HG03558 (cell line): ENCODE measurements at regions not wholly inside any gene's neighbourhood (a gene's known extent, or its start where the extent isn't known, plus 50 kb on each side); places are given as distances from the start of the nearest gene placed in this dataset.

Source experiments
- ATAC-seq: cut with Tn5 transposase; IDR thresholded peaks from one replicate; pipeline ENCODE4 v1.9.1; 2021; ENCODE audit warnings: moderate number of reproducible peaks; ENCODE audit not compliant: unreplicated experiment; ENCODE audit errors: extremely low read depth

DNA sequence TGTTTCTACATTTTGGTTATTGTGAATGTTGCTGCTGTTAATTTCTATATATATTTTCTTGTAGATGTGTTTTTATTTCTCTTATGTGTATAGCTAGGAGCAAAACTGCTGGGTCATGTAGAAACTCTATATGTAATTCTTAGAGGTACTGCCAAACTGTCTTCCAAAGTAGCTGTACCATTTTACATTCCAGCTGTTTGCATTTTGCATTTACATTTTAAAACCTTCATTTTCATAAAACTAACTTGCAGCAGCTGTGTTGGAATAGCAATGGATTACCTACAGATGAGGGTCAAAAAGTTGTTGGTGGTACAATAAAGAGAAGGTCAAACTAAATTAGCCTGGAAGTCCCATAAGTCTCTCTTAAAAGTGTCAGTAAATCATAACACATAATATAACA, 1109.7 kb downstream of the FLRT2 start:
- no peak for ATAC-seq

DNA sequence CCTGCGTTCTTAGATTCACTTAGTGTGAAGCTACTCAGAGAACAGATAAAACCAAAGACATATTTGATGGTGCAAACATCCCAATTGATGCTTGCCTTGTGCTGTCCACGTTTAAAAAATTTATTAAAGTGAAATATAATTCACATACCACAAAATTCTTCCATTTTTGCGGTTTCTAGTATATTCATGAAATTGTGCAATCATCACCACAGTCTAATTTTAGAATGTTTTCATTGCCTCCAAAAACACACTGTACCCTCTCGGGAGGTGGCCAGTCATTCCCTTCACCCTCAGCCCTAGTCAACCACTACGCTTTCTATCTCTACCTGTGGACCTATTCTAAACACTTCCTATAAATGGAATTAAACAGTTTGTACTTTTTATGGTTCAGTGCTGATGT, 1109.2 kb downstream of the FLRT2 start:
- no peak for ATAC-seq

DNA sequence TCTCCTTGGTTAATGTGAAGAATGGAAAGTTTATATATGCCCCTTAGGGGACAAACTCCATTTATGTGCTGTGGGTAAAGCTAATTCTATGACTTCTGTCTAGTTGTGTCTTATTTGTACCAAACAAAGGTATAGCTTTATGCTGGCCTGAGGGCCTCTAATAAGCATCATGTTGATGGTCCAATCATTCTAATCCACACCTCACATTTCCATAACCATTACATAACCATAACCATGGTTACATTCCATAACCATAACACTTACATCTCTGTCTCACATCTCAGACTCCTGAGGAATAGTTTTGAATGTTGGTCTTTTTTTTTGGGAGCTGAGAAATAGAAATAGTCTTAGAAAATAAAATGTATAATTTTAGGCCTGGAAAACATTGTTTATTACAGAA, 1097.1 kb downstream of the FLRT2 start:
- no peak for ATAC-seq

DNA sequence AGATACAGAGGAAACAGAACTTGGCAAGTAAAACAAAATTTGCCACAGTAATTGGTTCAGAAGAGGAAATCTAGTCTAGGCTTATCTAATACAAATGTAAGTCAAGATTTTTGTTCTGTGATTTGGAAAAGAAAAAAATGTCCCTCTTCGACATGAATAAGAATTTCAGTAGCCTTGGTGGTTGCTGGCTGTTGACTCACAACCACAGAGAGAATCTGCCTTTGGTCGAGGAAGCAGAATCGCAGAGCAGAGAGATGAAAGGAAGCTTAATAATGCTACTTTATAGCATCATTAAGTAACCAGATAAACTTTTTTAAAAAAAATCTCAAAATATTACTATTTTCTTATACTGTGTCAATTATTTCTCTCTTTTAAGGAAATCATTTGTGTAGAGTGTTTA, 1096.6 kb downstream of the FLRT2 start:
- ATAC-seq, result no peak

DNA sequence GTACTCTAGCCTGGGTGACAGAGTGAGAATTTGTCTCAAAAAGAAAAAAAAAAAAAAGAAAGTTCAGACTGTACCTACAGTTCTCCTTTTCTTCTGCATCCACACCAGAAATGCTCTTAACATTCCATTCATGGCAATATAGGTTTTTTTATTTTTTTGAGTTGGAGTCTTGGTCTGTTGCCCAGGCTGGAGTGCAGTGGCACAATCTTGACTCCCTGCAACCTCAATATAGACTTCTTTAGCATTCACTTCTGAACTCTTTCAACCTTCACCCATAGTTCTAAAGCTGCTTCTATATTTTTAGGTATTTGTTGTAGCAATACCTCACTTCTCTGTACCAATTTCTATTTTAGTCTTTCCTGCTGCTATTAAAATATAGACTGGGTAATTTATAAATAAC, 1095.7 kb downstream of the FLRT2 start:
- no peak for ATAC-seq

DNA sequence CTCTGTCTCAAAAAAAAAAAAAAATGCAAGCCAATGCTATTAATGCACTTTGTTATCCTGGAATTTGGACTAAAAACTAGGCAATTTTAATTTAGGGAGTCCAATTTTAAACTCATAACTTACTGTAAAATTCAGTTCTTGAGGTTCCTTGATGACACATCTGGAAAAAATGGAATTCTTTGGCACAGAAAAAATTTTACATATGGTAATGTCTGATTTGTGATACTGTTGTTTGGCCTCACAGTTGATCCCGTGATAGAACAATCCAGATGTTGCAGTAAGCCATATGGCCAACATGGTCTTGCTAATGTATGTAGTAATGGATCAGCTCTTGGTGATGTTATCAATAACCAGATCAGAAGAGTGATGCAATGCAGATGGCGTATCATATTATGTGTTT, 1089.8 kb downstream of the FLRT2 start:
- no peak for ATAC-seq

DNA sequence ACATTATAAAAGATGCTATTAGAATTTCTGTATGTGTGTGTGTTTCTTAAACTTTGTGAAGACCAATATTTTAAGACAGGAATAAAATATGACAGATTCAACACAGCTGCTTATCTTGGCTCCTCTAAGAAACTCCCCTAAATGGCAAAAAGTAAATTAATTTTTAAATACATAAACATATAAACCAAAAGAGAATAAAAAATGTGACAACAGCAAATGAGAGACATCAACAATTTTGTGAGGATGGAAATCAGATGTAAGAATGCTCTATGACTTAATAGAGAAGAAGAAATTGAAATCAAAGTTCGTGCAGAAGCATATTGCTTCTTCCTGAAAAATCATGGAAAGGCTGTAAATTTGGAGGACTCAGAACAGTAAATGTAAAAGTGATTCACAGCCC, 1083.8 kb downstream of the FLRT2 start:
- no peak for ATAC-seq

DNA sequence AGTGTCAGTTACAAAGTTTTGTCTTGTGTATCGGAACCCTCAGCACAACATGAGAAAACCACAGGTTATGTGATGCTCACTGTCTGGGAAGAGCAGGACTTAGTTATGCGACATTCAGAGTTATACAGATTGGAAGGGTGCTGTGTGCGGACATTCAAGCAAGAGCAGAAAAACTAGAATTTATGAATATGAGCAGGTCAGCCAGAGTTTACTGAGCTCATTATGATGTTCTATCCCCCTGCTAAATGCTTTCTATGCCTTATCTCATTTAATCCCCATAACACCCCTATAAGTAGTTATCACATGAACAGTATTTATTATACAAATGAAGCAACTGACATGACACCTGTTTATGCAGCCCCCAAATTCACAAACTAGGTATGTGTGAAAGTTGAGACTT, 1083.2 kb downstream of the FLRT2 start:
- ATAC-seq, result no peak

DNA sequence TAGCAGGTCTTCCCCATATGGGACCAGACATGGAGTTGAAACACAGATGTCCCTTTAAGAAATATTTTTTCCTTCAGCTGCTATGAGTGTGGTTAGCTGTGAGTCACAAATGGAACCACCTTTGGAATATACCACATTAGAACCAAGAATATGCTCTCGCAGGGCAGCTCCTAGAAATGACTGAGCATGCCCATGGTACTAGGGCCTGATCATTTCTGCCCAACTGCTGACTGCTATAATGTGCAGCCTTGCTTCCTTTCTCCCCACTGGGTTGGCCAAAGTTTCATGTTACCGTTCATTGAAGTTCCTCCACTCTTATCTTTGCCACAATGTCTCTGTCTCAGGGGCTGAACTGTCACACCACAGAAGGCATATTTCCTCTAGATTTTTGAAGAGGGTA, 1074.6 kb downstream of the FLRT2 start:
- no peak for ATAC-seq

DNA sequence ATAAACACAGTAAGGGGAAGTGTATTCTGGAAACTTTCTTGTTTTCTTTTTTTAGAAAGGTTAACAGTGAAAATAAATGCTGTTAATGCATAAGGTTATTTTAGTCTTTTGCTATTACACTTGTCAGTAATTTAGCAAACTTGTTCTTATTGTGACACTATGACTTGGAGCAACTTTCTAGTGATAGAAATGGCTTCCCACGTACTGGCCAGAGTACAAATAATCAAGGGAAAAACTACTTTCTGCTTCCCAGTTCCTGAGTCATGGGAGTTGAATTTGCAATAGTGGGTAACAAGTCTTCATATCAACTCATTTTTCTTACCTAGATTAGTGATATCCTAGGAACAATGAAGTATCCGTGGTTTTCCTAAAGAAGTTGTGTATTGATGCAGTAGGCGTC, 1072.3 kb downstream of the FLRT2 start:
- ATAC-seq, result no peak

DNA sequence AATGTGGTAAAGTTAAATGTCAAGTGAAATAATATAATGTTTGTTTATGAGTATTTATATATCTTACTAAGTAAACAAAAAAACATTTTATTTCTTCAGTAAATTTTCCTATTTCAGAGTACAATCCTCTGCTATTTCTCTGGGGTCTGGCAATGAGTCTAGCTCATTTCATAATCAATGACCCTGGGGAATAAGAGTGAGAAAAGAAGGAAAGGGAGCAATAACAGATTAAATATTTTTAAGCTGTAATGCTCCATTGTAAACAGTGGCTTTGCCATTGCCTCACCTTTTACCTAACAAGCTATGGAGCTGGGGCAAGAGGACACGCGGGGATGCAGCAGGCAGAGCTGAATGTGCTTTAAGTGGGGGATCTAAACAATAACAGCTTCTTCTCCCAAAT, 1071.9 kb downstream of the FLRT2 start:
- ATAC-seq, result no peak

DNA sequence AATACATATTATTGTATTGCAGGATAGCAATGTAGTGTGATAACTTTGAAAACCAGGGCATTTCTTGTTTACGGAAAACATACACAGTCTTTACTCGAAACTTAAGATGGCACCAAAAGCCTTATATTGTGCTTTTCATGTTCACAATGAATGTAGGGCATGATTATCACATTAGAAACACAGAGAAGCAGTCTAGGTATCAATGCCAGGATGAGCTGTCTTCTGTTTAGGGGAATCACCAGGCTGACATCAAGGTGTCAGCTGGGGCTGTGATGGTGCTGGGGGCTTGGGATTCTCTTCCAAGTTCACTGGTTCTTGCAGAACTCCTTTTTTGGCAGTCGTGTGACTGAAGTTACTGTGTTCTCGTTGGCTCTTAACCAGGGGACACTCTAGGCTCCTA, 1067.3 kb downstream of the FLRT2 start:
- no peak for ATAC-seq

DNA sequence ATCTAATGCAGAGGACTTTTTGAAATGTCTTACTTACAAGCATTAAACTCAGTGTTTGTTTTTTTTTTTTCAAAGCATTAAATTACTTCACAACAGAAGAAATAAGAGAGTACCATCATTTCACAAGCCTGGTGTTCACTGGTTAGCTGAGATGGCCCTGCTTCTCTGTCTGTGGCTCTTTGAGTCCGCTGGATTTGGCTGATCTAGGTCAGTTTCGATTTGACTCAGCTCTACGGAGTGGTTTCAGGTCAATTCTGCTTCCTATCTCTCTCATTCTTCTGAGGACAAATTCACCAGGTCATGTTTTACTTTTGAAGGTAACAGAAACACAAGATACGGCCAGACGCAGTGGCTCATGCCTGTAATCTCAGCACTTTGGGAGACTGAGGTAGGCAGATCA, 1066.1 kb downstream of the FLRT2 start:
- no peak for ATAC-seq

DNA sequence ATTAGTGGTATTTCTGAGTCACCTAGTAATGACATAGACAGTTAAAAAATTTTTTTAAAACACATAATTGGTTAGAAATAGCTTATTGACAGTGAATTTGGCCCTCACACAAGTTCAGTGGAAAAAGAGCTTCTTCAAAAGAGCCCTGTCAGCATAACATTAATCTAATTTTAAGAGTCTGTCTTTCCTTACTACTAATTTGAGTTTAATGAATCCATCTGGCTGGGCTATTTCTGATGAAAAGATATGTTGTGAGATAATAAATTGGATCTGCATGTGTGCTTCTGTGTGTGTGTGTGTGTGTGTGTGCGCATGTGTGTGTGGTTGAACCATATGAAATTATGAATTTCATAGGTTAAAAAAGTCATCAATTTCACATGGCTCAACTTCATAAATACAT, 1045.2 kb downstream of the FLRT2 start:
- ATAC-seq, result no peak

DNA sequence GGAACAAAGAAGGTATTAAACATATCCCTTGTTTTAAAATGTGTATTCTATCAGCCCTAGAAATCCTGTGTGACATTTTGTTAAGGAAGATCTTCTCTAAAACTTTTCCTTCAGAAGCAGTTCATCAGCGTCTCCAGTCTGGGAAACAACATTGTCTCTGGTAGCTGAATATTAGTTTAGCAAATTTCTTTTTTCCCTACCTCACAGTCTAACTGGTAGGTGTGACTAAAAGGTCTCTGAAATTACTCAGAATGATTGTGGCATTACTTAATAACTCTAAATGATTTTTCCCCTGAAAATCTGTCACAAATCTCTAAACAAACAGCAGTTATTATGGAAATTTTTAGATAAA, 1044.8 kb downstream of the FLRT2 start:
- no peak for ATAC-seq

DNA sequence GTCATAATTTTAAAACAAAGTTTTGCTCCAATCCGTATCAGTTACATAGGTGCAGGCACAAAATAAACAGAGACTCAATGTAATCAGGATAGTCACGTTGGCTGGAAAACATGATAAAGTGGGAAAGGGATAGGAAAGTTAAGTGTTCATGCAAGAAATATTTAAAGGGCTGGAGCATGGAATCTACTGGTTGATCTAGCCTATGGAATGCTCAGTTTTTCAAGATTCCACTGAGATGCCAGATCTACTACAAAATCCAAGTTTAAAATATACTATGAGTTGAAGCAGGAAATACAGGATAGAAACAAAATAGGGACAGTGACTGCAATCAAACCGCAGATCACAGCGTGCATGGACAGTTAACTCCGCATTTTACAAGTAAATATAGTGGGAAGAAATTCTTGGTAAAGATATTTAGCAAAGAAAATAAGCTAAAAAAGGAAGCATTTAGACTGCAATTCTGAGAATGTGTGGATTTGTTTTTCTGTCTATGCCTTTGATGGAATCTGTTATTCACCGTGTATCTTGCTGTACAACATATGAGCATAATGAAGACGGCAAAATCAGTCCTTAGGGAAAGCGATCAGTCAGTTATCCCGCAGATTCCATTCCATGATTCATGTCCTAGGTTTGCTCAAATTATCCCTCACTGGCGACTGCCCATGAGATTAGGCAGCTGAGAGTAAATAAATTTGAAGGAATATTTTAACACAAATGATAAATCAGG, 1044.3 kb downstream of the FLRT2 start:
- no peak for ATAC-seq

DNA sequence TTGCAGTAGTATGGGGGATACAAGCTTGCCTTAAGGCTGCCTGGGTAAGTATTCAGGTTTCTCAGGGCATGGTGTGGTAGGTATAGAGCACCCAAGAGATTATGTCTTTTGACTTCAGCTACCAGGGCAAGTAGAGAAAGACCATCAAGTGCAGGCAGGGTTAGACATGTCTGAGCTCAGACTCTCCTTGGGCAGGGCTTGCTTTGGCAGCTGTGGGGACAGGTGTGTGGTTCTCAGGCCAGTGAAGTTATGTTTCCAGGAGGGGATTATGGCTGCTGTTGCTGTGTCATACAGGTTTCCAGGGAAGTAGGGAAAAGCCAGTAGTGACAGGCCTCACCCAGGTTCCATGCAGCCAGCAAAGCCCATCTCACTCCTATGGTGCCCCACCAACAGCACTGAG, 1040.4 kb downstream of the FLRT2 start:
- no peak for ATAC-seq

DNA sequence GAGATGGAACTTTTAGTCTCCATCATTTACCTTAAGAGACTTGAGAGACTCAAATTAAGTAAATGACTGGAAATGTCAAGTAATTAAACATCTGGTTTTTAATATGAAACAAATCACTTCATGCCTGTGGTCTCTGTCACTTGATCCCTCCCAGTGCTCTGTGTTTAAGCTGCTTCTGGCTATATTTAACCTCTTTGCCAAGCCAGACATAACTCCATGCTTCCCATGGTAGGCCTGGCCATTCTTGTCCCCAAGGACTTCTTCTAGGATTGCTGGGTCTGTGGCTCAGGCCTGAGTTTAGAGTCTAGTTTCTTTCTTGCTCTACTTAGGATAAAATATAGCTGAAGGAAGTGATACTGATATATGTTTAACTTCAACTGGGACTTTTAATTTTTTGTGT, 1013.6 kb downstream of the FLRT2 start:
- no peak for ATAC-seq

DNA sequence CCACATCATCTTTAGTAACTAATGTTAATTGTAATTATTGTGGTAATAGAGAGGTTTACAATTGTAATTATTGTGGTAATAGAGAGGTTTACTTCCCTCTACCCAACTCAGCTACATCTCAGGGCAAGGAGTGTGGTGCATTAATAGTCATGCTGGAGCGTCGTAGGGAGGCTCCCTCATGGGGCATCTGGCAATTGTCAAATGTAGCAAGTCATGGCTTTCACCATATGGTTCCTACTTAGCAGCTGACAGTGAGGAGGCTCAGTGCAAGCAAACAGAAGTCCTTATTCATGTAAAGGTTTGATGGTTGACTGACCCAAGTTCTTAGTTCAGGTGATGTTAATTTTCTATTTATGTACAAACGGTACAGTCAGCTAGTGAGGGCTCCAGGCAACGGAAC, 1012.0 kb downstream of the FLRT2 start:
- ATAC-seq, result no peak

DNA sequence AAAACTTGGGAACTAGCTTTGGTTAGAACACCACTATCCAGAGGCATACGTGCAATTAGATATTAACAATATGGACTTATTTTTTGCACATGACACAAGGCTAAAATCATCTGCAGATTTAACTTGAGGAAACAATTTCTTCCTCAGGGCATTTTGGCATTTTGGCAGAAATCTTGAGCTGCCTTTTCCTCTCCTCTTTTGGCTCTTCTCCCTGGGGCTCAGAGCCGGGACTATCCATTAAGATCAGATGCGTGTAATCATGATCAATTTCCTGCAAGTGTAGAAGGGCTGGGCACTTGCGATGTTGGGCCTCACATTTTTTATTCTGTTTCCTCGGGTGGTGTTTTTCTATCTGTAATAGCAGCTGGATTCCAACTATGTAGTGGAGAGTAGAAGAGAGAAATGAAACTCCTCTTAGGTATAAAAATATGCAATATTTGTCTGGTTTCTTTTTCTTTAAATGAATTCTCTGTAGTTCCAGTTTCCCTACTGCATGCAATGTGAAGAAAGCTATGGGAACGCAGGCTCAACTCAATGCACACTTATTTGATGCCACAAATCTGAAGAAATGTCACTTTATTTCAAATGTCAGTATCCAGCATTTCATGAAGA, 1010.8 kb downstream of the FLRT2 start:
- no peak for ATAC-seq

DNA sequence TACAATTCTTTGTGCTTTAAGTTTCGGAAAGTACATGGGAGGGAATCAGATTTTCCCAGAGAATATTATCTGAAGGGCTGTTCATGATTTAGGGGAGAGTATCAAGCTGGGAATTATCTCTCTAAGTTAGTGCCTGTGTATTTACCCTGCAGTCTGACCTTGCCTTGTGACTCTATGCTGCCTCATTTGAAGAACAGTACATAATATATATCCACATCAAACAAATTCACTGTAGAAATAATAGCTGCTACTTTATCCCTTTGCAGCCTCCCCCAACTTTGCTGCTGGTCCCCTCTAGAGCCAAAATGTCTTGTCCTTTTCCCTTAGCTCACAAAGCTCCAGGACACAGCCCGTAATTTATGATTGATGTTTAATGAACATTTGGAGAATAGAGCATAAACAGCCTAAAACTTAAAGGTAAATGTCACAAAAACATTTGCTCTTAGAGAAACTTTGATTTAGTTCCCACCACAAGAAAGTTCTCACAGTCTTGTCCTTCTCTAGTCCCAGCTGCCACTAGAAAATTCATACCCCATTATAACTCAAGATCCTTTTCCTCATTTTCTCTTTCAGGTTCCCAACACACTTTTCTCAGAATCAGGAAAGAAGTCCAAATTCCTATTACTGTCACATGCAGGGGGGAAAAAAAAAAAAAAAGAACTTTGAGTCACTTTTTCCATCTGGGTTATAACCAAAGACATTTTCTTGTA, 1009.6 kb downstream of the FLRT2 start:
- no peak for ATAC-seq

DNA sequence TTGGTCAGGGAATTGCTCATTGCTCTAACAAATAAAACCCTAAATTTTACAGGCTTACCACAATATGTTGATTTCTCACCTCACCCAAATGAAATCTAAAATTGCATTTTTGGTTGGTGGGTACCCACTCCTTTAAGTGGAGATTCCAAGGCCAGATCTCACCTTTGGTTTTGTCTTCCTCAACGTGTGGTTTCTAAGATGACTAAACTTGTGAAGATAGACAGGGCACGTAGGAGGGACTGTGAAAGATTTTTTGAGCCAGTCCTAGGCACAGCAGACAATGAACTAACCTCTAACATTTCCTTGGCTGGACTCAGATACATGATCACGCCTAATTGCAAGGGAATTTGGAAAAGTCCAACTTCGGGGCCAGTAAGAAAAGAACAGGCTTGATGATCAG, 1003.9 kb downstream of the FLRT2 start:
- no peak for ATAC-seq
